ENCODE measurements at regions not wholly inside any gene's neighbourhood (a gene's known extent, or its start where the extent isn't known, plus 50 kb on each side); places are given as distances from the start of the nearest gene placed in this dataset.

DNA sequence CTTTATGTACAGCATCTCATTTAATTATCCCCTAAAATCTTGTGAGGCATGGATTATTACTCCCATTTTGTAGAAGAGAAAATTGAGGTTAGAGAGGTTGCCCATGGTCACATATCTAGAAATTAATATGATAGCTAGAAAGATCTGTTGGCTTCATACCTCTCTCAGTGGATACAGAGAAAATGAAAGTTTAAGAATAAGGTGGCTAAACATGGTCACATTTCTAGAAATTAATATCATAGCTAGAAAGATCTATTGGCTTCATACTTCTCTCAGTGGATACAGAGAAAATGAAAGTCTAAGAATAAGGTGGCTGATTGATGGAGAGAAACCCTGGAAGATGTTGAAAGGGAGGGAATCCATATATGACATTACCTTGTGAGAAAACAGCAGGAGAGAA is 260.7 kb upstream of the MAN1A1 start:
- CTCF ChIA-PET: interaction anchor here (0.7 to 1.7 kb wide), 2 partner anchors 9 to 462 kb away, joined by 3 read pairs; no protein-coding TSS in a partner anchor
- Mint-ChIP-seq H3K4me3 (ENCODE audit: unreplicated experiment) (no peak overlapping the region), H3K36me3 (ENCODE audit: insufficient read depth, unreplicated experiment) (no peaks in the 10 kb centered on the region), H3K9me3 (ENCODE audit: unreplicated experiment) (no peaks in the 10 kb centered on the region), H3K27ac (ENCODE audit: low read depth, unreplicated experiment) (no peak overlapping the region), H3K4me1 (ENCODE audit: insufficient read depth, unreplicated experiment) (no peaks in the 10 kb centered on the region), H3K27me3 (ENCODE audit: insufficient read depth, unreplicated experiment) (no peaks in the 10 kb centered on the region)
- intact Hi-C loops (cut with micrococcal nuclease): no loop called here
- BruUV-seq (replicated peaks): no TSS peak
- POLR2A ChIA-PET: no interaction called here
- DNase-seq (ENCODE audit: unreplicated experiment): no peak
- TF ChIP-seq, protein P1, sequence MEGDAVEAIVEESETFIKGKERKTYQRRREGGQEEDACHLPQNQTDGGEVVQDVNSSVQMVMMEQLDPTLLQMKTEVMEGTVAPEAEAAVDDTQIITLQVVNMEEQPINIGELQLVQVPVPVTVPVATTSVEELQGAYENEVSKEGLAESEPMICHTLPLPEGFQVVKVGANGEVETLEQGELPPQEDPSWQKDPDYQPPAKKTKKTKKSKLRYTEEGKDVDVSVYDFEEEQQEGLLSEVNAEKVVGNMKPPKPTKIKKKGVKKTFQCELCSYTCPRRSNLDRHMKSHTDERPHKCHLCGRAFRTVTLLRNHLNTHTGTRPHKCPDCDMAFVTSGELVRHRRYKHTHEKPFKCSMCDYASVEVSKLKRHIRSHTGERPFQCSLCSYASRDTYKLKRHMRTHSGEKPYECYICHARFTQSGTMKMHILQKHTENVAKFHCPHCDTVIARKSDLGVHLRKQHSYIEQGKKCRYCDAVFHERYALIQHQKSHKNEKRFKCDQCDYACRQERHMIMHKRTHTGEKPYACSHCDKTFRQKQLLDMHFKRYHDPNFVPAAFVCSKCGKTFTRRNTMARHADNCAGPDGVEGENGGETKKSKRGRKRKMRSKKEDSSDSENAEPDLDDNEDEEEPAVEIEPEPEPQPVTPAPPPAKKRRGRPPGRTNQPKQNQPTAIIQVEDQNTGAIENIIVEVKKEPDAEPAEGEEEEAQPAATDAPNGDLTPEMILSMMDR (IDR thresholded peaks at IDR 0.05; ENCODE audit: unreplicated experiment): no peak

DNA sequence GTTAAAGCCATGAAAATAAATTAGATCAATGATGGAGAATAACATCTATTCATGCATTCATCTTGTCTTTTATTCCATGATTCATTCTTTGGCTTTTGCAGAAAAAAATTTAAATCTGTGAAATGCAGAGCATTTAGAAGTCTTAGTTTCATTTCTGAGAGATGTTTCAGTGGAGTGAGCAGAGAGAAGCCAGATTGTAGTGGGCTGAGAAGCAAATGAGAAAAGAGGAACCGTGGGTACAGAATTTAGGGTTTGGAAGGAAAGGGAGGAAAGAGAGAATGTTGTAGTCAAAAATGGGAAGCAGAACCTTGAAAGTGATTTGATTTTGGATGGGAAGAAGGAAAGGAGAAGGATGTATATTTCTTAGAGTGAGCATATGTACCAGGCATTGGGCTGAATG is 260.3 kb upstream of the MAN1A1 start:
- no peaks in the 10 kb centered on the region for H3K36me3 Mint-ChIP-seq (ENCODE audit: insufficient read depth, unreplicated experiment)
- no TSS peak for BruUV-seq (replicated peaks)
- H3K27ac Mint-ChIP-seq (ENCODE audit: low read depth, unreplicated experiment): no peak overlapping the region
- H3K4me3 Mint-ChIP-seq (ENCODE audit: unreplicated experiment): no peak overlapping the region
- intact Hi-C loops (cut with micrococcal nuclease): no loop called here
- no peaks in the 10 kb centered on the region for H3K27me3 Mint-ChIP-seq (ENCODE audit: insufficient read depth, unreplicated experiment)
- TF ChIP-seq, protein P1 (IDR thresholded peaks at IDR 0.05; ENCODE audit: unreplicated experiment): no peak
- no peak for DNase-seq (ENCODE audit: unreplicated experiment)
- CTCF ChIA-PET: interaction anchor here (0.7 to 1.7 kb wide), 2 partner anchors 8 to 461 kb away, joined by 3 read pairs; no protein-coding TSS in a partner anchor
- no peaks in the 10 kb centered on the region for H3K4me1 Mint-ChIP-seq (ENCODE audit: insufficient read depth, unreplicated experiment)
- POLR2A ChIA-PET: no interaction called here
- no peaks in the 10 kb centered on the region for H3K9me3 Mint-ChIP-seq (ENCODE audit: unreplicated experiment)

DNA sequence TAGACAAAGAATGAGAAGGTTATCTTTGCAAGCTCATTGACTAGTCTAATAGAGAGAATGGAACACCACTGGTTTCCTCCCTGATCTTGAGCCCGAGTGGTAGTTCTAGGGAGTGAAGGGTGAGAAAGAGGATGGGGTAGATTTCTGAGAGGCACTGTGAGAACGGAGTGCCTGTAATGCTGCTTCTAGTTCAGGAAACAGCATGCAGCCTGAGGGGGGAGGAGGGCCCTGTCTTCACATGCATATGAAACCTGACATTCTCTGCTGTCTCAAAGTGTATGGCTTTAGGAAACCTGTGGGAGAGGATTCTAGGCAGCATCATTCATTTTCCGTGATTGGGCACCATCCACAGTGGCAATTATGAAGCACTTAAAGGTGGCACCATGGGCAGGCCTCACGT is 259.4 kb upstream of the MAN1A1 start:
- TF ChIP-seq, protein P1 (IDR thresholded peaks at IDR 0.05; ENCODE audit: unreplicated experiment): no peak
- intact Hi-C loops (cut with micrococcal nuclease): no loop called here
- ChIA-PET CTCF (interaction anchor here (0.7 kb wide), 1 partner anchor 12 kb away, joined by 3 read pairs; no protein-coding TSS in a partner anchor), POLR2A (no interaction called here)
- DNase-seq (ENCODE audit: unreplicated experiment): no peak
- Mint-ChIP-seq H3K27ac (ENCODE audit: low read depth, unreplicated experiment) (no peak overlapping the region), H3K4me1 (ENCODE audit: insufficient read depth, unreplicated experiment) (no peaks in the 10 kb centered on the region), H3K9me3 (ENCODE audit: unreplicated experiment) (no peaks in the 10 kb centered on the region), H3K36me3 (ENCODE audit: insufficient read depth, unreplicated experiment) (no peaks in the 10 kb centered on the region), H3K27me3 (ENCODE audit: insufficient read depth, unreplicated experiment) (no peaks in the 10 kb centered on the region), H3K4me3 (ENCODE audit: unreplicated experiment) (no peak overlapping the region)
- no TSS peak for BruUV-seq (replicated peaks)

DNA sequence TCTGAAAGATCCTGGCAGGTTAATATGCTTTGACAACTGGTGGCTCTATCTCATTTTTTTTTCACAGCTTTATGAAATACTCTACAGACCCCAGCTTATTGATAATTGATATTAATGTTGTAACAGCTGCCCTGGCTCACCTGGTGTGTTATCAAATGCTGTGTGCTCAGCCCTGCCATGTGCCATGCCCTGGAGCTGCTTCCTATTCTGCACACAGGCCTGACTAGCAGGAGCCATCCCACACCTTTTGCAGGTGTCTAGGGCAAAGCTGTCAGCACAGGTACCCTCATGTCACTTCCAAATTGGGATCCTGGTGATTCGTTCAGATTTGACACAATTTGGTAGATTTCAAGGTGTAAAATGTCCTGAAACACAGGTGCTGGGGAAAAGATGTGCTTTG is 254.6 kb upstream of the MAN1A1 start:
- DNase-seq (ENCODE audit: unreplicated experiment): no peak
- Mint-ChIP-seq H3K4me3 (ENCODE audit: unreplicated experiment) (no peak overlapping the region), H3K27me3 (ENCODE audit: insufficient read depth, unreplicated experiment) (no peaks in the 10 kb centered on the region), H3K4me1 (ENCODE audit: insufficient read depth, unreplicated experiment) (peaks cover 13% of the 10 kb centered on the region), H3K36me3 (ENCODE audit: insufficient read depth, unreplicated experiment) (no peaks in the 10 kb centered on the region), H3K27ac (ENCODE audit: low read depth, unreplicated experiment) (no peak overlapping the region), H3K9me3 (ENCODE audit: unreplicated experiment) (no peaks in the 10 kb centered on the region)
- POLR2A ChIA-PET: interaction anchor here (0.5 to 1.4 kb wide), 5 partner anchors 28 to 592 kb away, joined by 3 to 4 read pairs (median 3); no protein-coding TSS in a partner anchor
- CTCF ChIA-PET: interaction anchor here (0.8 kb wide), 1 partner anchor 247 kb away, joined by 3 read pairs; no protein-coding TSS in a partner anchor
- intact Hi-C loops (cut with micrococcal nuclease): no loop called here
- BruUV-seq (replicated peaks): no TSS peak
- TF ChIP-seq, protein P1 (IDR thresholded peaks at IDR 0.05; ENCODE audit: unreplicated experiment): no peak
